ENCODE measurements at regions not wholly inside any gene's neighbourhood (a gene's known extent, or its start where the extent isn't known, plus 50 kb on each side); places are given as distances from the start of the nearest gene placed in this dataset.

- Histone ChIP-seq H3K9me3 (no peaks in the 10 kb centered on the region), H3K4me1 (peaks cover 8 to 12% of the 10 kb centered on the region in 2 donors), H3K4me3 (no peak overlapping the region), H3K27me3 (peaks cover 24 to 56% of the 10 kb centered on the region in 2 donors), H3K27ac (no peak overlapping the region), H3K36me3 (no peaks in the 10 kb centered on the region)
- TF ChIP-seq CTCF (IDR thresholded peaks at IDR 0.05), result no peak
- DNase-seq (no peak), ATAC-seq (no peak)
- intact Hi-C loops (cut with DNase I), result no loop called here
Measured at GRCh38 chr13:110808138-110808537, 94.6 kb downstream of the ING1 start.

GRCh38 chr13:110809871-110810486 is 96.5 kb downstream of the ING1 start:
- intact Hi-C loops (cut with DNase I), result loop anchor here in 1 of 2 donors (10.0 kb wide), 2 partner anchors 125 to 215 kb away; no protein-coding TSS in a partner anchor
- Histone ChIP-seq H3K4me1 (peaks cover 8 to 12% of the 10 kb centered on the region in 2 donors), H3K36me3 (no peaks in the 10 kb centered on the region), H3K4me3 (no peak overlapping the region), H3K27me3 (peaks cover 24 to 56% of the 10 kb centered on the region in 2 donors), H3K9me3 (no peaks in the 10 kb centered on the region), H3K27ac (no peak overlapping the region)
- no peak for TF ChIP-seq CTCF (IDR thresholded peaks at IDR 0.05)
- no peak for ATAC-seq
- DNase-seq, result no peak

- DNase-seq (no peak), ATAC-seq (no peak)
- Histone ChIP-seq H3K9me3 (no peaks in the 10 kb centered on the region), H3K4me3 (no peak overlapping the region), H3K27ac (no peak overlapping the region), H3K4me1 (peaks cover 8 to 12% of the 10 kb centered on the region in 2 donors), H3K36me3 (no peaks in the 10 kb centered on the region), H3K27me3 (peaks cover 24 to 56% of the 10 kb centered on the region in 2 donors)
- intact Hi-C loops (cut with DNase I), result loop anchor here in 1 of 2 donors (10.0 kb wide), 2 partner anchors 126 to 216 kb away; no protein-coding TSS in a partner anchor
- no peak for TF ChIP-seq CTCF (IDR thresholded peaks at IDR 0.05)
Measured at GRCh38 chr13:110811008-110811720, 97.7 kb downstream of the ING1 start.

GRCh38 chr13:110811771-110812120 is 98.2 kb downstream of the ING1 start:
- Histone ChIP-seq H3K4me3 (no peak overlapping the region), H3K27ac (no peak overlapping the region), H3K27me3 (peaks cover 24 to 56% of the 10 kb centered on the region in 2 donors), H3K36me3 (no peaks in the 10 kb centered on the region), H3K9me3 (no peaks in the 10 kb centered on the region), H3K4me1 (peaks cover 8 to 12% of the 10 kb centered on the region in 2 donors)
- intact Hi-C loops (cut with DNase I), result loop anchor here in 1 of 2 donors (10.0 kb wide), 2 partner anchors 127 to 217 kb away; no protein-coding TSS in a partner anchor
- DNase-seq (no peak), ATAC-seq (no peak)
- no peak for TF ChIP-seq CTCF (IDR thresholded peaks at IDR 0.05)
